ENCODE measurements at regions not wholly inside any gene's neighbourhood (a gene's known extent, or its start where the extent isn't known, plus 50 kb on each side); places are given as distances from the start of the nearest gene placed in this dataset.
"Not testable (repeated sequence)": the region's sequence is repeated elsewhere in the genome, so short reads cannot be mapped to it uniquely, and the experiment has no call there.

GRCh38 chr4:170773709-170774273, 684.0 kb upstream of the AADAT start:
- no peak for DNase-seq

- DNase-seq: no peak
These were observed 682.7 kb upstream of the AADAT start for GRCh38 chr4:170772429-170772828.

GRCh38 chr4:170770664-170771063, 680.9 kb upstream of the AADAT start:
- no peak for DNase-seq

GRCh38 chr4:170769862-170770261, 680.1 kb upstream of the AADAT start:
- no peak for DNase-seq

- DNase-seq: no peak
These were observed 669.2 kb upstream of the AADAT start for GRCh38 chr4:170758988-170759387.

GRCh38 chr4:170750519-170750918, 660.8 kb upstream of the AADAT start:
- no peak for DNase-seq

- DNase-seq: no peak
These were observed 659.2 kb upstream of the AADAT start for GRCh38 chr4:170748975-170749374.

- DNase-seq: no peak
These were observed 653.9 kb upstream of the AADAT start for GRCh38 chr4:170743633-170744032.

GRCh38 chr4:170741856-170742255, 652.1 kb upstream of the AADAT start:
- no peak for DNase-seq

- DNase-seq: no peak
These were observed 647.0 kb upstream of the AADAT start for GRCh38 chr4:170736710-170737109.

- DNase-seq: no peak
These were observed 640.1 kb upstream of the AADAT start for GRCh38 chr4:170729897-170730296.

GRCh38 chr4:170729236-170729635, 639.5 kb upstream of the AADAT start:
- no peak for DNase-seq

GRCh38 chr4:170724191-170724590, 634.4 kb upstream of the AADAT start:
- no peak for DNase-seq

- DNase-seq: no peak
These were observed 633.4 kb upstream of the AADAT start for GRCh38 chr4:170723171-170723570.

- no peak for DNase-seq
These were observed 632.1 kb upstream of the AADAT start for GRCh38 chr4:170721812-170722373.

GRCh38 chr4:170716868-170717267, 627.1 kb upstream of the AADAT start:
- no peak for DNase-seq

- no peak for DNase-seq
These were observed 616.2 kb upstream of the AADAT start for GRCh38 chr4:170705907-170706306.

- no peak for DNase-seq
These were observed 610.3 kb upstream of the AADAT start for GRCh38 chr4:170700064-170700463.

GRCh38 chr4:170698334-170698733, 608.6 kb upstream of the AADAT start:
- DNase-seq: no peak

GRCh38 chr4:170697845-170698244, 608.1 kb upstream of the AADAT start:
- no peak for DNase-seq

- no peak for DNase-seq
These were observed 607.3 kb upstream of the AADAT start for GRCh38 chr4:170697045-170697444.

- no peak for DNase-seq
These were observed 601.4 kb upstream of the AADAT start for GRCh38 chr4:170691168-170691567.

- DNase-seq: no peak
These were observed 598.0 kb upstream of the AADAT start for GRCh38 chr4:170687751-170688150.

GRCh38 chr4:170685701-170686100, 595.9 kb upstream of the AADAT start:
- not testable (repeated sequence) for DNase-seq

GRCh38 chr4:170682558-170683294, 593.0 kb upstream of the AADAT start:
- no peak for DNase-seq

Measured in NCI-H345 (cell line).